Hematopoietic multipotent progenitor cell treated with erythropoietin and hydrocortisone succinate and interleukin-3 and kit ligand, for 6 days (in vitro differentiated cells): ENCODE measurements at regions not wholly inside any gene's neighbourhood (a gene's known extent, or its start where the extent isn't known, plus 50 kb on each side); places are given as distances from the start of the nearest gene placed in this dataset.
A peak's percentile ranks its signal among the peaks of the same experiment; 100 is the strongest.
"Not testable (repeated sequence)": the region's sequence is repeated elsewhere in the genome, so short reads cannot be mapped to it uniquely, and the experiment has no call there.

Source experiments
- DNase-seq: peaks from one replicate; pipeline ENCODE4 v3.0.0-alpha.2; 2015

DNA sequence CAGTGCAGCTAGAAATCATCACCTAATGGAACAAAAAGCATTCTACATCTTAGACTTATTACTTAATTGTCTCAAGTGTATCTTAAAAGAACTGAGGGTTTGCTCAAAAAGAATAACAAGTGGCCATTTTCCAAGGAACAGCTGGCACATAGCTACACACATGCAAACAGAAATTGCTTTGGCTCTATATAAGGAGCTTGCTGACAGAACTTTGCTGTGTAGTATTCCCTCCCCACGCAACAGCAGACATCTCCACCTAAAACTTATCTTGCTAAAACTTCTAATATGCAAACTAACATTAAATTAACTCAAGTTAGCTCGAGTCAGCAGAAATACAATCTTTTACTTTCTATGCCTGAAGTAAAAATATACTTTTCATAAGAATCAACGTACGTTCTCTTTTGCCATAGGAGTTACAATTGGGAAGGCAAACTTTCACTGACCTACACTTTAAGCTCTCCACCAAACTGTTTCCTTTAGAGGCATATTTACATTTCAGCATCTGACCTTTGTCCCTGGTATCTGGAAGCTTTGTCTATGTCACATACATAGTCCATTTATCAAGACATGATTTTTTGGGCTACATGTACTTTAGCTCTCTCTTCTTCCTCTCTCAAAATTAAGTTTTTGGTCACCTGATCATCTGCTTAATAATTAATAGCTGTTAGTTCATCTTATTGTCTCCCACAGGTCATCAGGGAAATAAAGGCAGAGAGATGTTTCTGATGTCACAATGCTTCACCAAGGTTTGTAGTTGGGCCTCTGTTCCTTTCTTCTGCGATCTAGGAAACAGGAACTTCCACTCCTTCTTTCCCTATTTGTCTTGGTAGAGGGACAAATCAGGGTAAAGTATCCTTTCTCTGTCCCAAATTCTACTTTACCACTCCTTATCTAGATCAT lies 163.4 kb upstream of the AGTR1 start:
- DNase-seq = no peak

DNA sequence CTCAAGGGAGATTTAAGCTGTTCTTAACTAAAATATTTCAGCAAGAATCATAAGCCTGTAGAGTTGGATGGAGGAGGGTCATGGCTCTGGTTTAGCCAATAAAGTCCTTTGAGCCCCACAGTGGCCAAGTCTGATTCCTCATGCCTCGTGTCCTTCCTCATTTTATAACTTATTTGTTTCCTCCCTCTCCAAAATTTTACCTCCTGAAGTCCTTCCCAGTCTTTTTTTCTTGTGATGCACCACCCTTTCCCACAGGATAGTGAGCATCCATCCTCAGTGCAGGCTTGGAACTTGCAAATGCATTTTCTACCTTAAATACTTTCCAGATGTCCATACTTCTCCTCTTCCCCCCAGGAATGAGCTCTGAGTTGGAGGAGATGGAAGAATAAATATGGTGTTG lies 162.7 kb upstream of the AGTR1 start:
- DNase-seq = no peak

- DNase-seq = no peak
These were observed 157.4 kb upstream of the AGTR1 start for GRCh38 chr3:148540266-148540665.

GRCh38 chr3:148540851-148541250 lies 156.9 kb upstream of the AGTR1 start:
- no peak for DNase-seq

DNA sequence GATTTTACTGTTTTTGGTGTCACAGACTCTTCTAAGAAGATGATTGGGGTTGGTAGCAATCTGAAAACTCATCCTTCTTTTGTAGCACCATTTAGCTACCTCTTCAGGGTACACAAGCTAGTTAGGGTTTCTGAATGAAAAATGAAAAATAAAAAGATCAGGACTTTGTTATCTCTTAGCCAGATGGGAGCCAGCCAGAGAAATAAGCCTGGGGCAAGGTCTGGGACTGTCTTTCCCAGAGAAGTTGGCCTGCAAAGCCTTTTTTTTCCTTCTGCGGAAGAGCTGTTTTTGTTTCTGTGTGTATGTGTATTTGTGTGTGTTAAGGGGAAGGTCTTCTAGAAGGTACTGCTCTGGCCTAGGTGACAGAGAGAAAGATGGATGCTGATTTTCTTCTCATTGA lies 150.7 kb upstream of the AGTR1 start:
- DNase-seq = no peak

DNA sequence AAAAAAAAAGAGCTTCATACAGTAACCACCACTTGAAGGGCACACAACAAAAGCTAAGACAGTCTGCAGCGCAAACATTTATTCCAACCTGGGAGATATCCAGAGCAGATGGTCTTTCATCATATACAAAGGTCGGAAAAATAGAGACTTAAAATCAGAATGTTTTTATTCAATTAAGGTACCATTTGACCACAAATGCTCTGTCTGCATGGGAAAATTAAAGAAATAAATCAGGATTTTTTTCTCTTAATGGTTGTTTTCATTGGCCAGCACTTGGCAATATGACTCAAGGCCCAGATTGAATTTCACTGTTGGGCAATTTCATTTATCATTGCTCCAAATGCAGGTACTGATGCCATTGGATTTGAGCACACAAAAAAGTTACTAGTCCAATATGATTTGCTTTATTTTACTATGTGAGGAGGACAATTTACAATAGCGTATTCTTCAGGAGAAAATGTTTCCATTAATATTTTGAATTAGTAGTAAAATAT lies 145.9 kb upstream of the AGTR1 start:
- no peak for DNase-seq

DNA sequence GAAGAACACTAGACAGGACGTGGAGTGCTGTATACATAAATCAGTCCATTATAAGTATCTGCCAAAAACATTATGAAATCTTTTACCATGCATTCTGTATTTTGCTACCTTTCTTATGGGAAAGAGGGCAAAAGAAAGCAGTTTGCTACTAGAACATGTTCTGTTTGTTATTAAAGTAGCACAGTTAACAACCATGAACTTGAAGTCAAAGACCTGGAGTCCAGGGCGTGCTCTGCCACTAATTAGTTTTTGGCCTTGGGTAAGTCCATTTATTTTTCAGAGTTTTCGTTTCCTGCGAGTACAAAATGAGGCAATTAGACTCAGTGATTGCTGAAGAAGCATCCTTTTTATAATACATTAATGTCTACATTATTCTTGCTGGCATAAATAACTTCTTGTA lies 143.3 kb upstream of the AGTR1 start:
- no peak for DNase-seq

DNA sequence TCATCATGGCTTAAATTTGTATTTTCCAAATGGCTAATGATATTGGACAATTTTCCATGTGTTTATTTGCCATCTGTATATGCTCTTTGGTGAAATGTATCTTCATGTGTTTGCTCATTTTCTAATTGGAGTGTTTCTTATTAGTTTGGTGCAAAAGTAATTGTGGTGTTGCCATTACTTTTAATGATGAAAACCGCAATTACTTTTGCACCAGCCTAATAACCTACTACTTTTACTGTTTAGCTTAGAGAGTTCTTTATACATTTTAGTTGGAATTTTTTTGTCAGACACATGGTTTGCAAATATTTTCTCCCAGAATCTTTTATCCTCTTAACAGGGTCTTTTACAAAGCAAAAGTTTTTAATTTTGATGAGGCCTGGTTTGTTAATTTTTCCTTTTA lies 141.0 kb upstream of the AGTR1 start:
- no peak for DNase-seq

GRCh38 chr3:148577579-148577978 lies 120.1 kb upstream of the AGTR1 start:
- DNase-seq = not testable (repeated sequence)

- no peak for DNase-seq
These were observed 115.6 kb upstream of the AGTR1 start for GRCh38 chr3:148582126-148582525.

DNA sequence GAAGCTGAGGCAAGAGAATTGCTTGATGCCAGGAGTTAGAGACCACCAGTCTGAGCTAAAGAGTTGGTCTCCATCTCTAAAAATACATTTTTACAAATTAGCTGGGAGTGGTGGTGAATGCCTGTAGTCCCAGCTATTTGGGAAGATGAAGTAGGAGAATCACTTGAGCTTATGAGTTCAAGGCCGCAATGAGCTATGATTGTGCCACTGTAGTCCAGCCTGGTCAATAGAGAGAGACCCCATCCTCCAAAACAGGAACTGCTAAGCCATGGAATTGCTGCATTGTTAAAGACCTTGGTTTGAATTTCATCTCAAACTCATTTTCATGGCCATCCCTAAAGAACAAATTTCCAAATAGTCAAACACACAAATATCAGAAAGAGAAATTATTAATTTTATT lies 113.9 kb upstream of the AGTR1 start:
- no peak for DNase-seq

GRCh38 chr3:148584438-148584837 lies 113.3 kb upstream of the AGTR1 start:
- no peak for DNase-seq

- DNase-seq = no peak
These were observed 111.9 kb upstream of the AGTR1 start for GRCh38 chr3:148585671-148586379.

GRCh38 chr3:148588291-148588690 lies 109.4 kb upstream of the AGTR1 start:
- peak; percentile 6 for DNase-seq

DNA sequence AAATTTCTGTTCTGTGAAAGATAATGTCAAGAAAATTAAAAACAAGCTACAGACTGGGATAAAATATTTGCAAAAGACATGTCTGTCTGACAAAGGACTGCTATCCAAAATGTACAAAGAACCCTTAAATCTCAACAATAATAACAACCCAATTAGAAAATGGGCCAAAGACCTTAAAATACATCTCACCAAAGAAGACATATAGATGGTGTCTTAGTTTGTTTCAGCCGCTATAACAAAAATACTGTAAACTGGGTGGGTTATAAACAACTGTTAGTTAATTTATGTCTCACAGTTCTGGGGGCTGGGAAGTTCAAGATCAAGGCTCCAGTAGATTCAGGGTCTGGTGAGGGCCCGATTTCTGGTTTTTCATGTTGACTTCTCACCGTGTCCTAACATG lies 106.2 kb upstream of the AGTR1 start:
- DNase-seq = no peak

GRCh38 chr3:148598619-148599018 lies 99.1 kb upstream of the AGTR1 start:
- no peak for DNase-seq

DNA sequence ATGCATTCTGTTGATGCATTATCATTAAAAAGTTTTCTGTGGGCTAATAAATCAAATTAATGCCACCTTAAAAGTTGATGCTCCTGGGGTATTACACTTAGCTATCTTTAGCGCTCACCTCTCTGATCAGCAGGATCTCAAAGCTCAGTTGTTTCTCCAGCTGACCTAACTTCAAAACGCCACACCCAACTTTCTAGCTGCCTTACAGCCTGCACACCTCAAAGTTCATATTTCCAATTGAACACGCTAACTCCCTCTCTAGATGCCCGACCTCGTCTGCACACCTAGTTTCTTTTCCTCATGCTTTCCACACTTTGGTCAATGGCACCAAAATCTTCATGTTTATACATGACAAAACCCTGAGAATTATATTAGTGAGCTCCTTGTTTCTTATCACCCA lies 98.2 kb upstream of the AGTR1 start:
- DNase-seq = no peak

DNA sequence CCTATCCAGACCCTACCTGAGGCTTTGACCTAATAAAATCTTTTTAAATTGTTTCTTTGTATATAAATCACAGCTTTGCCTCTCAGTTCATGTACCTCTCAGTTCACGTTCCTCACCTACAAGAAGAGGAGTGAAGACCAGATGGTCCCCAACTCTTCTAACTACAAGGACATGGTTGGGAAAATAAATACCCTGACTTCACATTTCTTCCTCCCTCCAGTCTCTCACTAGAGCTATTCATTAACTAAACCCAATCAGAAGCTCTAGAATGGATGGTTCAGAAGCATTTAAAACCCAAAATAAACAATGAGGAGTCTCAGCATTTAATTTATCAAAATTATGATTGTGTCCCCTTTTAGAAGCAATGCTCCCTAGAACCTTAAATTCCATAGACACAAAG lies 97.3 kb upstream of the AGTR1 start:
- no peak for DNase-seq

GRCh38 chr3:148600902-148601765 lies 96.6 kb upstream of the AGTR1 start:
- no peak for DNase-seq

- no peak for DNase-seq
These were observed 95.7 kb upstream of the AGTR1 start for GRCh38 chr3:148601766-148602685.

DNA sequence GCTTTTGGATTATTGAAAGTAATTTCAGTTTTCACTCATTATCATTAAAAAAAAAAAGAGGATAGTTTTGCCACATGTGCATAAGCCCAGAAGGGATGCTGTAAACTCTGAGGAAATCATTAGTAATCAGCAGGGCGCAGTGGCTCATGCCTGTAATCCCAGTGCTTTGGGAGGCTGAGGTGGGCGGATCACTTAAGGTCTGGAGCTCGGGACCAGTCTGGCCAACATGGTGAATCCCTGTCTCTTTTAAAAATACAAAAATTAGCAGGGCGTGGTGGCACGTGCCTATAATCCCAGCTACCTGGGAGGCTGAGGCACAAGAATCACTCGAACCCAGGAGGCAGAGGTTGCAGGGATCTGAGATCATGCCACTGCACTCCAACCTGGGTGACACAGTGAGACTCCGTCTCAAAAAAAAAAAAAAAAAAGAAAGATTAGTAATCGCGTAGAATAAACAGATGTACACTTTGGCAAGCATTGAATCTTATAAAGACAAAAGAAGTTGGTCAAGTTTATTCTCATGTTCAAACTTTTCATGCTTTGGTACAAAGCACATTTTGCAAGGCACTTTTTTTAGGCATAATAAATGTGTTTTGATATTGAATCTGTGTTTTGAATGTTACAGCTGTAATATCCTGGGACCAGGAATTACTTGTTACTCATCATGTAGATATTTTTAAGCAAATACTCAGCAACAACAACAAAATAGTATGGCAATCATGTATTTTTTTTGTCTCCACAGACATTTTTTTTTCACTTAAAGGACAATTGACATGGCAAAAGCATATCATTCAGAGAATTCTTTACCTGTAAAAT lies 93.2 kb upstream of the AGTR1 start:
- DNase-seq = no peak
